GM21619 (cell line): ENCODE measurements at regions not wholly inside any gene's neighbourhood (a gene's known extent, or its start where the extent isn't known, plus 50 kb on each side); places are given as distances from the start of the nearest gene placed in this dataset.
"Not testable (repeated sequence)": the region's sequence is repeated elsewhere in the genome, so short reads cannot be mapped to it uniquely, and the experiment has no call there.

Experiments
- ATAC-seq: cut with Tn5 transposase; IDR thresholded peaks from one replicate; pipeline ENCODE4 v1.9.1; 2021; ENCODE audit not compliant: unreplicated experiment

- ATAC-seq: no peak
Measured at GRCh38 chr12:131387281-131388163, 323.4 kb upstream of the SFSWAP start.

GRCh38 chr12:131388164-131389053 is 322.5 kb upstream of the SFSWAP start:
- ATAC-seq: not testable (repeated sequence)

GRCh38 chr12:131389054-131390013 is 321.6 kb upstream of the SFSWAP start:
- no peak for ATAC-seq

- no peak for ATAC-seq
Measured at GRCh38 chr12:131390412-131391334, 320.2 kb upstream of the SFSWAP start.

GRCh38 chr12:131391399-131391798 is 319.5 kb upstream of the SFSWAP start:
- no peak for ATAC-seq

GRCh38 chr12:131394752-131395151 is 316.1 kb upstream of the SFSWAP start:
- not testable (repeated sequence) for ATAC-seq

- ATAC-seq: not testable (repeated sequence)
Measured at GRCh38 chr12:131395209-131395684, 315.6 kb upstream of the SFSWAP start.

GRCh38 chr12:131395971-131396573 is 314.8 kb upstream of the SFSWAP start:
- no peak for ATAC-seq

- ATAC-seq: no peak
Measured at GRCh38 chr12:131397493-131398181, 313.3 kb upstream of the SFSWAP start.

GRCh38 chr12:131399000-131399399 is 311.9 kb upstream of the SFSWAP start:
- no peak for ATAC-seq

- not testable (repeated sequence) for ATAC-seq
Measured at GRCh38 chr12:131400668-131401294, 310.1 kb upstream of the SFSWAP start.

- ATAC-seq: not testable (repeated sequence)
Measured at GRCh38 chr12:131401907-131402633, 308.8 kb upstream of the SFSWAP start.

GRCh38 chr12:131402781-131403396 is 308.0 kb upstream of the SFSWAP start:
- no peak for ATAC-seq

GRCh38 chr12:131403676-131404075 is 307.2 kb upstream of the SFSWAP start:
- no peak for ATAC-seq

- ATAC-seq: no peak
Measured at GRCh38 chr12:131404705-131405104, 306.2 kb upstream of the SFSWAP start.

- no peak for ATAC-seq
Measured at GRCh38 chr12:131407221-131408035, 303.5 kb upstream of the SFSWAP start.
